Muscle layer of duodenum (tissue), 2 donors: ENCODE measurements at regions not wholly inside any gene's neighbourhood (a gene's known extent, or its start where the extent isn't known, plus 50 kb on each side); places are given as distances from the start of the nearest gene placed in this dataset.

Experiments
- H3K27ac ChIP-seq: one replicate; pipeline ENCODE4 v1.7.0; 2013; ENCODE audit warnings: mild to moderate bottlenecking, low read length
- H3K27me3 ChIP-seq: one replicate; pipeline ENCODE4 v1.7.0; 2013; ENCODE audit warnings: low read depth, mild to moderate bottlenecking, control low read depth, low read length
- H3K36me3 ChIP-seq, 2 donors: one replicate each; pipeline ENCODE4 v1.7.0; 2013; ENCODE audit warnings: low read length in 2 of 2, control low read depth in 1 of 2, mild to moderate bottlenecking in 1 of 2; ENCODE audit not compliant: insufficient read depth in 2 of 2, control insufficient read depth in 1 of 2
- H3K4me1 ChIP-seq, 2 donors: one replicate each; pipeline ENCODE4 v1.7.0; 2013; ENCODE audit warnings: low read length in 2 of 2, mild to moderate bottlenecking in 2 of 2, control low read depth in 1 of 2, moderate library complexity in 1 of 2; ENCODE audit not compliant: insufficient read depth in 2 of 2, control insufficient read depth in 1 of 2
- H3K4me3 ChIP-seq, 2 donors: one replicate each; pipeline ENCODE4 v1.7.0; 2013; ENCODE audit warnings: low read length in 2 of 2, low read depth in 1 of 2, mild to moderate bottlenecking in 1 of 2
- H3K9me3 ChIP-seq, 2 donors: one replicate each; pipeline ENCODE4 v1.7.0; 2013; ENCODE audit warnings: low read length in 2 of 2, control low read depth in 1 of 2, mild to moderate bottlenecking in 1 of 2; ENCODE audit not compliant: control insufficient read depth in 1 of 2
- donor health status: healthy.

DNA sequence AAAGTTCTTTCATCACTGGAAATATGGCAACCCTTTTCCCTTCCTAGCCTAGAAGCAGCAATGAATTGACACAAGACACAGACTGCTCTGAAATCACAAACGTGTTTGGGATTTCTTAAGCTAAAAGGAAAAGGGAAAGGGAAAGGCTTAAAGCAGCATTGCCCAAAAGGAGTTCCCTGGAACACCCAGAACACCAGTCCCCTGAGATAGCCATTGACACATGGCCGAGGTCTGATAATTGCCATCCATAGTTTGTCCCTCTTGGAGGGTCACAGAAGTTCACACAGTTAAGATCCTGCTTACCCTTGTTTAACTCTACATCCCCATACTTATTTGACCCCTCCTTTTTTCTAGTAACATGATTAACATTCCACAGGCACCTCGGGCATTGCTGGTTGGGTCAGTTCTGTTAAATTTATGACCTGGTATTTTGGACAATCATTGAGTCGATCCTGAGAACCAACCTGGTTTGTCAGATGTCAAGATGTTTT, 72.9 kb downstream of the ZNF281 start:
- no peak overlapping the region for H3K4me3 ChIP-seq
- H3K4me1 ChIP-seq: no peaks in the 10 kb centered on the region
- no peak overlapping the region for H3K27ac ChIP-seq
- H3K36me3 ChIP-seq: no peaks in the 10 kb centered on the region
- H3K27me3 ChIP-seq: no peaks in the 10 kb centered on the region
- no peaks in the 10 kb centered on the region for H3K9me3 ChIP-seq

- Histone ChIP-seq H3K9me3 (no peaks in the 10 kb centered on the region), H3K36me3 (no peaks in the 10 kb centered on the region), H3K27me3 (no peaks in the 10 kb centered on the region), H3K4me3 (no peak overlapping the region), H3K4me1 (no peaks in the 10 kb centered on the region), H3K27ac (no peak overlapping the region)
Measured at GRCh38 chr1:200336101-200336845, 73.6 kb downstream of the ZNF281 start.

- H3K27me3 ChIP-seq: no peaks in the 10 kb centered on the region
- no peak overlapping the region for H3K4me3 ChIP-seq
- no peaks in the 10 kb centered on the region for H3K9me3 ChIP-seq
- no peaks in the 10 kb centered on the region for H3K36me3 ChIP-seq
- H3K27ac ChIP-seq: no peak overlapping the region
- no peaks in the 10 kb centered on the region for H3K4me1 ChIP-seq
Measured at GRCh38 chr1:200334661-200335256, 75.1 kb downstream of the ZNF281 start.

DNA sequence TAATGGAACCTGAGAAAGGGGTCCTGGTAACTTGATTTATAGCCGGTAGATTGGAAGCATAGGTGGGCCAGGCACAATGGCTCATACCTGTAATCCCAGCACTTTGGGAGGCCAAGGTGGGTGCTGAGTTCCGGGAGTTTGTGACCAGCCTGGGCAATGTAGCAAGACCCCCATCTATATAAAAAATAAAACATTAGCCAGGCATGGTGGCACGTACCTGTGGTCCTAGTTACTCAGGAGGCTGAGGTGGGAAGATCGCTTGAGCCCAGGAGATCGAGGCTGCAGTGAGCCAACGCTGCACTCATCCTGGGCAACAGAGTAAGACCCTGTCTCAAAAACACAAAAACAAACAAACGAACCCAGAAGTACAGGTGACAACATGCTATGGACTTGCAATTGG, 76.5 kb downstream of the ZNF281 start:
- Histone ChIP-seq H3K4me3 (no peak overlapping the region), H3K27me3 (no peaks in the 10 kb centered on the region), H3K27ac (no peak overlapping the region), H3K36me3 (no peaks in the 10 kb centered on the region), H3K4me1 (no peaks in the 10 kb centered on the region), H3K9me3 (no peaks in the 10 kb centered on the region)

DNA sequence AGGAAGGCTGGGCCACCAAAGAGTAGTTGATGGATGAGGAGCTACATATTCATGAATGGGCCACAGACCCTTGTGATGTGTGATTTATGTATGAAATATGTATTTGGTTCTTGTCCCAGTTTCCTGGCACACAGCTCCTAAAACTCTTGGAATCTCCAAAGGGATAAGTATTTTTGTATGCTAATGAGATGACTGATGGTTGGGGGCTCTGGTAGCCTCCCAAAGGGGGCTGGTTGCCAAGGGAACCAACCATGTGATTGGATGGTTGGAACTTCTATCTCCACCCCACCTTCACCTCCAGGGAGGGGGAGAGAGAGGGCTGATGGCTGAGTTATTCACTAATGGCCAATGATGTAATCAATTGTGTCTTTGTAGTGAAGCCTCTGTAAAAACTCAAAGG, 77.1 kb downstream of the ZNF281 start:
- H3K36me3 ChIP-seq: no peaks in the 10 kb centered on the region
- no peak overlapping the region for H3K27ac ChIP-seq
- no peaks in the 10 kb centered on the region for H3K4me1 ChIP-seq
- no peaks in the 10 kb centered on the region for H3K9me3 ChIP-seq
- no peaks in the 10 kb centered on the region for H3K27me3 ChIP-seq
- H3K4me3 ChIP-seq: no peak overlapping the region

GRCh38 chr1:200330741-200331428, 79.0 kb downstream of the ZNF281 start:
- Histone ChIP-seq H3K27me3 (no peaks in the 10 kb centered on the region), H3K27ac (no peak overlapping the region), H3K9me3 (no peaks in the 10 kb centered on the region), H3K4me1 (no peaks in the 10 kb centered on the region), H3K4me3 (no peak overlapping the region), H3K36me3 (no peaks in the 10 kb centered on the region)

- Histone ChIP-seq H3K36me3 (no peaks in the 10 kb centered on the region), H3K4me3 (no peak overlapping the region), H3K27ac (no peak overlapping the region)
Measured at GRCh38 chr1:200329208-200329882, 80.5 kb downstream of the ZNF281 start.

DNA sequence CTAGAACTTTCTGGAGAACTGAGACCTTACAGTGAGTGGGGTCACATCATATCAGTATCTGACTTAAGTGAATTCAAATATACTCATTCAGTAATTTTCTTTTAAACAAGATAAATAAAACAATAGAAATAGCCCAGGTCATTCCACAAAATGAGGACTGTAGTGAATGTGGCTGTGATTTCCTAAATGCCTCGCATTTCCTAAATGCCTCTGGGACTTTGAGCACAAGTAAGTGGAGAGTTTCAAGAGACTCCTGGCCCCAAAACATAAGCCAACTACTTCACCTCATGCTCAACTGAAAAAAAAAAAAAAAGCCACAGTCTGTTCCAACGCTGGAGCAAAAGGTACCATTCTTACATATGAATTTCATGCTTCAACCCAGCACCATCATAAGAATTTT, 81.5 kb downstream of the ZNF281 start:
- H3K4me3 ChIP-seq: no peak overlapping the region
- H3K27ac ChIP-seq: no peak overlapping the region
- H3K36me3 ChIP-seq: no peaks in the 10 kb centered on the region
- no peaks in the 10 kb centered on the region for H3K27me3 ChIP-seq
- no peaks in the 10 kb centered on the region for H3K9me3 ChIP-seq
- no peaks in the 10 kb centered on the region for H3K4me1 ChIP-seq

More at GRCh38 chr1:200329208-200329882, 80.5 kb downstream of the ZNF281 start:
- no peaks in the 10 kb centered on the region for H3K9me3 ChIP-seq
- no peaks in the 10 kb centered on the region for H3K4me1 ChIP-seq
- no peaks in the 10 kb centered on the region for H3K27me3 ChIP-seq

DNA sequence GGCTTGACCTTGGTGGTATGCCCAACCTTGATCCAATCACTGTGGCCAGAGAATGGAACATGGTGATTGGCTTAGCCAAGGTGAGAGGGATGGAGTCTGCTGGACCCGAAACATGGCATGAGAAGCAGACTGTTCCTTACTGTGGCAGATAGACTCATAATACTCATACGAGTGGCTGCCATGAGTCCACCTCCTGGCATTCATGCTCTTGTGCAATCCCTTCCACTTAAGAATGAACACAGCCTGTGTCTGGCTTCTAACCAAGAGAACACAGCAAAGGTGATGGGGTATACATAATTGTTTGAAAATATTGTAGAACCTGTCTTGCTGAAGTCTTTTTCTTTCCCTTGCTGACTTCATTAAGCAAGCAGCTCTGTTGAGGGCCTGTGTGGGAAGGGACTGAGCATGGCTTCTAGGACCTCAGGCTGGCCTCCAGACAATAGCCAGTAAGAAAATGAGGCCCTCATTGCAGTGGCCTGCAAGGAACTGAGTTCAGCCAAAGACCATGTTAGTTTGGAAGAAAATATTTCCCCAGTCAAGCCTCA, 85.9 kb downstream of the ZNF281 start:
- Histone ChIP-seq H3K27me3 (no peaks in the 10 kb centered on the region), H3K9me3 (no peaks in the 10 kb centered on the region), H3K27ac (no peak overlapping the region), H3K4me3 (no peak overlapping the region), H3K4me1 (no peaks in the 10 kb centered on the region), H3K36me3 (no peaks in the 10 kb centered on the region)

GRCh38 chr1:200319148-200319547, 90.7 kb downstream of the ZNF281 start:
- H3K27me3 ChIP-seq: no peaks in the 10 kb centered on the region
- H3K27ac ChIP-seq: no peak overlapping the region

DNA sequence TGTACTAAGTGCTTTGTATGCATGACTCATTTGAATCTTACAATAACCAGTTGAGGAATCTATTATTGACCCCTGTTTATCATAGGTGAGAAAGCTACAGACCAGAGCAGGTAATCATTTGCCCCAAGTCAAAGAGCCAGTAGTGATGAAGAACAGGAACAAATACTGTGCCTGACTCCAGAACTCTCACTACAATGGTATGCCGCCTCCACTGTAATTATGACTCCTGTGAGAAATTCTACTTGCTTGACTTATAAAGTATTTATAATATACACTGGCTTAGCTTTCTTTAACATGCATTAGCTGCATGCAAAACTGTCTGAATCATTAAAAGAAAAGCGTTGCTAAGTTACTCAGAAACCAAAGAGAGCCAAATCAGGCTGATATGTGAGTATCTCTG, 92.6 kb downstream of the ZNF281 start:
- Histone ChIP-seq H3K4me3 (no peak overlapping the region), H3K27ac (no peak overlapping the region), H3K9me3 (no peaks in the 10 kb centered on the region), H3K36me3 (no peaks in the 10 kb centered on the region), H3K4me1 (no peaks in the 10 kb centered on the region), H3K27me3 (no peaks in the 10 kb centered on the region)

More at GRCh38 chr1:200319148-200319547, 90.7 kb downstream of the ZNF281 start:
- H3K4me3 ChIP-seq: no peak overlapping the region
- no peaks in the 10 kb centered on the region for H3K4me1 ChIP-seq
- no peaks in the 10 kb centered on the region for H3K36me3 ChIP-seq
- H3K9me3 ChIP-seq: no peaks in the 10 kb centered on the region
